Iris pigment epithelial cell (primary cell): ENCODE measurements at regions not wholly inside any gene's neighbourhood (a gene's known extent, or its start where the extent isn't known, plus 50 kb on each side); places are given as distances from the start of the nearest gene placed in this dataset.

ENCODE experiments used
- DNase-seq: peaks from one replicate; pipeline ENCODE4 v3.0.0-alpha.2; 2011; ENCODE audit warnings: low read depth

GRCh38 chr1:30268923-30269666 is 454.3 kb downstream of the MATN1 start:
- DNase-seq: no peak

GRCh38 chr1:30267856-30268255 is 455.5 kb downstream of the MATN1 start:
- DNase-seq: no peak

GRCh38 chr1:30267046-30267445 is 456.3 kb downstream of the MATN1 start:
- DNase-seq: no peak

GRCh38 chr1:30265127-30266070 is 458.0 kb downstream of the MATN1 start:
- no peak for DNase-seq

GRCh38 chr1:30264672-30265025 is 458.7 kb downstream of the MATN1 start:
- DNase-seq: no peak

- no peak for DNase-seq
Observed at GRCh38 chr1:30263888-30264671, 459.3 kb downstream of the MATN1 start.

- no peak for DNase-seq
Observed at GRCh38 chr1:30263405-30263804, 460.0 kb downstream of the MATN1 start.

GRCh38 chr1:30262158-30262557 is 461.2 kb downstream of the MATN1 start:
- no peak for DNase-seq

- DNase-seq: no peak
Observed at GRCh38 chr1:30260318-30260717, 463.1 kb downstream of the MATN1 start.

GRCh38 chr1:30259631-30260030 is 463.8 kb downstream of the MATN1 start:
- DNase-seq: no peak

- DNase-seq: no peak
Observed at GRCh38 chr1:30258876-30259275, 464.5 kb downstream of the MATN1 start.

- no peak for DNase-seq
Observed at GRCh38 chr1:30258471-30258870, 464.9 kb downstream of the MATN1 start.

GRCh38 chr1:30257742-30258380 is 465.5 kb downstream of the MATN1 start:
- no peak for DNase-seq

GRCh38 chr1:30257322-30257721 is 466.1 kb downstream of the MATN1 start:
- DNase-seq: no peak

- no peak for DNase-seq
Observed at GRCh38 chr1:30256911-30257310, 466.5 kb downstream of the MATN1 start.

- DNase-seq: no peak
Observed at GRCh38 chr1:30255111-30255724, 468.2 kb downstream of the MATN1 start.

- no peak for DNase-seq
Observed at GRCh38 chr1:30253807-30254440, 469.5 kb downstream of the MATN1 start.

- no peak for DNase-seq
Observed at GRCh38 chr1:30253361-30253760, 470.0 kb downstream of the MATN1 start.

- no peak for DNase-seq
Observed at GRCh38 chr1:30250984-30251850, 472.2 kb downstream of the MATN1 start.
